NB4 (cell line): ENCODE measurements at regions not wholly inside any gene's neighbourhood (a gene's known extent, or its start where the extent isn't known, plus 50 kb on each side); places are given as distances from the start of the nearest gene placed in this dataset.

ENCODE experiments used
- CTCF ChIP-seq: IDR thresholded peaks from one replicate; pipeline ENCODE4 v1.5.1; 2012; ENCODE audit warnings: low read depth, low read length
- MAX ChIP-seq: IDR thresholded peaks from 2 replicates; pipeline ENCODE4 v1.6.1; 2011; ENCODE audit warnings: low read depth, low read length

- TF ChIP-seq MAX (no peak), CTCF (peak; percentile 75)
Observed at GRCh38 chr14:53539489-53540126, 386.5 kb upstream of the DDHD1 start.
